ENCODE measurements at regions not wholly inside any gene's neighbourhood (a gene's known extent, or its start where the extent isn't known, plus 50 kb on each side); places are given as distances from the start of the nearest gene placed in this dataset.
A peak's percentile ranks its signal among the peaks of the same experiment; 100 is the strongest.

DNA sequence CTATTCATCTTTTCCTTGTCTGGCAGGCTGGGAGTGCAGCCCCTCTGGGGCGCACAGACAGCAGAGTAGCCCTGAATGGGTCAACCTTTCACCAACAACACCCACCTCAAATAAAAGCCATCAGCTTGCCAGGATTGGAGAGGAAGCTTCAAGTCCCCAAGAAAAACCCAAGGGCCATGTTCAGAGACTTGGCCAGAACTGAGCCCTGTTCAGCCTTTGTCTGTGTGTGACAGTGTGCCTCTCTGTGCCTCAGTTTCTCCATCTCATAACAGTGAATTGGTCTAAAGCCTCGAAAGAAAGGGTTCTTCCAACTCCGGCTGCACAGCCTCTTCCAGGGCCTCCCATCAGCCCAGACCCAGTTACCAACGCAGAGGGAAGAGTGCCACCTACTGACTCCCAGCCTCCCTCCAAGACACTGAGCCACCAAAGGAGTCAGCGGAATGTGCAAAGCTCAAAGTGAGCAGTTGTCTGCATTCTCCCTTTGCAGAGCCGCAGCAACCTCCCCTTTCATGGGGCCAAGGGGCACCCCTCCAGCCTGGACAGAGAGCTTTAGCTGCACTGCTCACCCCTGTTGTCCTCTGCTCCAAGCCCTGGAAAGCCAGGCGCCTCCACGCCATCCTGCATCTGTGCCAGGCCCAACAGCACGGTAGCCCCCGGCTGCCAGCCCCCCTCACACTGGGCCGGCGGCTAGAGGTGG lies 82.7 kb upstream of the TOP1 start:
- Histone ChIP-seq H3K27me3 (ENCODE audit: insufficient read depth, low read length) (no peaks in the 10 kb centered on the region), H3K9me2 (ENCODE audit: insufficient read depth) (no peaks in the 10 kb centered on the region), H2AFZ (ENCODE audit: low read depth, low read length, poor library complexity, severe bottlenecking) (no peak overlapping the region), H3K4me2 (ENCODE audit: low read length) (no peak overlapping the region), H3K36me3 (ENCODE audit: control insufficient read depth in 1 of 2, insufficient read depth in 2 of 2, low read length in 2 of 2) (no peaks in the 10 kb centered on the region), H3K9me3 (ENCODE audit: control insufficient read depth in 1 of 2, insufficient read depth in 1 of 2, low read depth in 1 of 2, low read length in 2 of 2) (no peaks in the 10 kb centered on the region), H4K20me1 (ENCODE audit: insufficient read depth) (no peaks in the 10 kb centered on the region), H3K4me1 (ENCODE audit: control insufficient read depth in 1 of 2, insufficient read depth in 2 of 2, low read length in 2 of 2) (peaks cover 0 to 24% of the 10 kb centered on the region in 2 experiments; a peak in 2 of 4 replicates), H3K27ac (ENCODE audit: low read depth, low read length) (no peak overlapping the region), H3K9ac (ENCODE audit: low read length) (no peak overlapping the region), H3K79me2 (ENCODE audit: insufficient read depth, low read length) (no peaks in the 10 kb centered on the region), H3K4me3 (replicated peaks in 1 of 2; ENCODE audit: low read depth in 1 of 2, low read length in 2 of 2) (no peak overlapping the region)
- CTCF ChIA-PET = interaction anchor here (1.0 to 2.4 kb wide), 3 partner anchors 12 to 205 kb away, joined by 3 to 23 read pairs (median 6); no protein-coding TSS in a partner anchor
- peak; percentile 96 for ATAC-seq
- DNase-seq (ENCODE audit: low read depth, low spot score) = peak; percentile 19
- RAD21 ChIA-PET (ENCODE audit: low non-redundant PET in 1 of 2, low total read pairs in 2 of 2, uncharacterized antibody in 2 of 2, unreplicated experiment in 2 of 2) = interaction anchor here (0.7 to 1.8 kb wide), 5 partner anchors 148 to 239 kb away, joined by 3 to 9 read pairs (median 7); no protein-coding TSS in a partner anchor
- BruUV-seq (replicated peaks) = no TSS peak
- intact Hi-C loops (cut with micrococcal nuclease) = loop anchor here (5.0 kb wide), 2 partner anchors 149 to 1834 kb away; no protein-coding TSS in a partner anchor
- POLR2A ChIA-PET = no interaction called here
- TF ChIP-seq, protein P1, sequence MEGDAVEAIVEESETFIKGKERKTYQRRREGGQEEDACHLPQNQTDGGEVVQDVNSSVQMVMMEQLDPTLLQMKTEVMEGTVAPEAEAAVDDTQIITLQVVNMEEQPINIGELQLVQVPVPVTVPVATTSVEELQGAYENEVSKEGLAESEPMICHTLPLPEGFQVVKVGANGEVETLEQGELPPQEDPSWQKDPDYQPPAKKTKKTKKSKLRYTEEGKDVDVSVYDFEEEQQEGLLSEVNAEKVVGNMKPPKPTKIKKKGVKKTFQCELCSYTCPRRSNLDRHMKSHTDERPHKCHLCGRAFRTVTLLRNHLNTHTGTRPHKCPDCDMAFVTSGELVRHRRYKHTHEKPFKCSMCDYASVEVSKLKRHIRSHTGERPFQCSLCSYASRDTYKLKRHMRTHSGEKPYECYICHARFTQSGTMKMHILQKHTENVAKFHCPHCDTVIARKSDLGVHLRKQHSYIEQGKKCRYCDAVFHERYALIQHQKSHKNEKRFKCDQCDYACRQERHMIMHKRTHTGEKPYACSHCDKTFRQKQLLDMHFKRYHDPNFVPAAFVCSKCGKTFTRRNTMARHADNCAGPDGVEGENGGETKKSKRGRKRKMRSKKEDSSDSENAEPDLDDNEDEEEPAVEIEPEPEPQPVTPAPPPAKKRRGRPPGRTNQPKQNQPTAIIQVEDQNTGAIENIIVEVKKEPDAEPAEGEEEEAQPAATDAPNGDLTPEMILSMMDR (IDR thresholded peaks at IDR 0.05 in 2 of 3, conservative IDR thresholded peaks at IDR 0.05 in 1 of 3; ENCODE audit: borderline replicate concordance in 1 of 3, insufficient read depth in 1 of 3, low read depth in 2 of 3, low read length in 2 of 3) = peak; percentile 68 to 75 (median 75); a peak in 5 of 6 replicates
- TF ChIP-seq CEBPB (IDR thresholded peaks at IDR 0.05; ENCODE audit: low read depth) = no peak
- TF ChIP-seq RAD21 (IDR thresholded peaks at IDR 0.05; ENCODE audit: low read depth) = peak; percentile 83
- no peak for TF ChIP-seq ELF1 (IDR thresholded peaks at IDR 0.05; ENCODE audit: borderline replicate concordance, low read depth)
- no peak for TF ChIP-seq FOSL1 (IDR thresholded peaks at IDR 0.05; ENCODE audit: low read depth)
- TF ChIP-seq EZH2phosphoT487 (IDR thresholded peaks at IDR 0.05; ENCODE audit: borderline replicate concordance) = no peak
